GM04504 (cell line): ENCODE measurements at regions not wholly inside any gene's neighbourhood (a gene's known extent, or its start where the extent isn't known, plus 50 kb on each side); places are given as distances from the start of the nearest gene placed in this dataset.

ENCODE experiments used
- DNase-seq: peaks from one replicate; pipeline ENCODE4 v3.0.0-alpha.2; 2012; ENCODE audit warnings: low read depth

GRCh38 chr4:176507845-176508533, 188.2 kb downstream of the SPCS3 start:
- DNase-seq = no peak

DNA sequence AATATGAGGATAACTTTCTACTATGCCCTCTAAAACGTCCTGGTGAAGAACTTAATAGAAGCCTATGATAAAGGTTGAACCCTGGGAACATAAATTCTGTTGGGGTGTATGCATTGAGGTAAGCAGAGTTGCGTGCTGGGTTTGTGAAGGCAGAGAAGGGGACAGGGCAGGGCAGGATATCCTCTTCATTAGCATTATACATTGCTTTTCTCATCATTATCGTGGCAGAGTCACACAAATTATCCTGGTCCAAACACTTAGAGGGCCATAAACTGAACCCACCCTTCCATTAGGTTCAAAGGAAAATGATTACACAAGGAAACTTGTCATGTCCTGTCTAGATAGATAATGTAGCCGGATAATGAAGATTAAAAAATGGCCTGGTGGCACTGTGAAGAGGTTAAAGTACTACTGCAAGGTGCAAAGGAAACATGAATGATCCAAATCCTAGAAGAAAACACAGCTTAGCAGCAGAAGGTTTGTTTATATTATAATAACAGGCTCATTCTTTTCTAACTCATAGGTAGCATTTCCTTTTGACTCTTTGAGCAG, 189.1 kb downstream of the SPCS3 start:
- DNase-seq = no peak

DNA sequence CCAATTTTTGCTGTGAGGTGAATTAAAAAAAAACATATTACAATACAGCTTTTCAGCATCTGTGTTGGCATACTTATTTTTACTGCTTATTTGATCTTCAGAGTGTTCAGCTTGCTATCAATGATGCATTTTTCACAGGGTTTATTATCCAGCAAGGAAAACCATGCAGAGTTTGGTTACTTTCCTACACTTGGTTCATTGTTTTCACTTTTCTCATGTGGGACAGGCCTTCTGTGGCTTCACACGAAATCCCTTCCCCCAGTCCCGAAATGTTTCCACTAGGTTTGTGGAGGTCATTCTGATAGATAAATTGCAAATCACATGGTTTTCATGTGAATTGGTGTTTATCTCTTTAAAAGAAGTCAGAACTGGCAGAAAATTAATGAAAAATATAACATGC, 205.8 kb downstream of the SPCS3 start:
- no peak for DNase-seq

DNA sequence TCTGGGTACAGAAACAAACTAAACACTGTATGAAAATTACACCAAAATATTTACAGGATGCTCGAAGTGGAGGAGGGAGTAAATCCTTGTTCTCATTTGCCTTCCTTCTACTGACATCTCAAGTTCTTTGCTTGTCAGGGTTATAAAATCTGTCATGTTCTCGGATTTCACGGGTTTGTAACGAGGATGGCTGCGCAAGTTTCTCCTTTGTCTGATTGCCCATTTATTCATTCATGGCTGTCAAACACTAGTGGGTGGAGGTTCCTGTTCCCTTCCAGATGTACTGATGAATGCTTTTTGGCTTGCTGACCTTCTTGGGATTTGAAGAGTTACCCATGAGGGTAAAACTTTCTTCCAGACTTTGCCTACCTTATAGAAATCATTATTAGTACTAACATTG, 206.9 kb downstream of the SPCS3 start:
- DNase-seq = no peak

DNA sequence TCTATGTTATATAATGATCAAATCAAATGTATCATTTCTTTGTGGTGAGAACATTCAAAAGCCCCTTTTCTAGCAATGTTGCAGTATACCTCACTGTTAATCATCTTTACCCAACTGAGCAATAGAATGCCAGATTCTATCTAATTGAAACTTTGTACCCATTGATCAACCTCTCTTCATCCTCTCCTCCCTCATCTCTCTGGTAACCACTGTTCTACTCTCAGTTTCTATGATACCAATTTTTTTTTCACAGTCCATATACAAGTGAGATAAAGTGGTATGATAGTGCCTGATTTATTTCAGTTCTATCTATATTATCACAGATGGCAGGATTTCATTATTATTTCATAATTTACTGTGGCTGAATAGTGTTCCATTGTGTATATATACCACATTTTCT, 209.8 kb downstream of the SPCS3 start:
- no peak for DNase-seq

GRCh38 chr4:176533159-176533558, 213.4 kb downstream of the SPCS3 start:
- no peak for DNase-seq

- peak; percentile 48 for DNase-seq
Observed at GRCh38 chr4:176534566-176534965, 214.8 kb downstream of the SPCS3 start.

DNA sequence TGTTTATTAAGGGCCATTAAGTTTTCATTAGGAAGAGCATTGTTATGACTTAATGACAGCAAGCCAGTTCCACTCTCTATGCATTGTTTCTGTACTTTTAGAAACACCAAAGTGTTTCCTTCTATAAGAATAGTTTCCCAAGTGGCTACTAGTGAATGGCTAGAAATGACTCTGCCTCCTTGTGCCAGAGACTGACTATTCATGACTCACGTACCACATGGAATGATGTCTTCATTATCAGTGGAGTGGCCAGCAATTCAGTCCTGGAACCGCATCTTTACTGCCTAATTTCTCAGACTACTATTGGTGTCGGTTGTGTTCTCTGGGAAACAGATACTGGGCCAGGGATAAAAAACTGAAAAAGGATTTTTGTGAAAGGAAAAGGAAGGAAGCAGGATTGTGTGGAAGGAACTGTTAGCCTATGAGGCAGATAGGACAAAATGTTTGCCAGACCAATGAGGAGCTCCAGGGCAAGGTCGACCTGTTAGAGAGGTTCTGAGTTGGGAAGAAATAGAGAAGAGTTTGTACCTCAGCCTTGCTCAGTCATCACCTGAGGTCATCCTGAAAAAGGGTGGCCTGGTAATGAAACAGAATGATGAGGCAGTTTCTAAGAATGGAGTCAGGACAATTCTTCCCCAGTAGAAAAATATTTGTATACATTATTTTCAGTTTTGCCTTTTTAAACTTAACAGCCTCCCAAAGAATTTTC, 218.6 kb downstream of the SPCS3 start:
- DNase-seq = peak; percentile 84

DNA sequence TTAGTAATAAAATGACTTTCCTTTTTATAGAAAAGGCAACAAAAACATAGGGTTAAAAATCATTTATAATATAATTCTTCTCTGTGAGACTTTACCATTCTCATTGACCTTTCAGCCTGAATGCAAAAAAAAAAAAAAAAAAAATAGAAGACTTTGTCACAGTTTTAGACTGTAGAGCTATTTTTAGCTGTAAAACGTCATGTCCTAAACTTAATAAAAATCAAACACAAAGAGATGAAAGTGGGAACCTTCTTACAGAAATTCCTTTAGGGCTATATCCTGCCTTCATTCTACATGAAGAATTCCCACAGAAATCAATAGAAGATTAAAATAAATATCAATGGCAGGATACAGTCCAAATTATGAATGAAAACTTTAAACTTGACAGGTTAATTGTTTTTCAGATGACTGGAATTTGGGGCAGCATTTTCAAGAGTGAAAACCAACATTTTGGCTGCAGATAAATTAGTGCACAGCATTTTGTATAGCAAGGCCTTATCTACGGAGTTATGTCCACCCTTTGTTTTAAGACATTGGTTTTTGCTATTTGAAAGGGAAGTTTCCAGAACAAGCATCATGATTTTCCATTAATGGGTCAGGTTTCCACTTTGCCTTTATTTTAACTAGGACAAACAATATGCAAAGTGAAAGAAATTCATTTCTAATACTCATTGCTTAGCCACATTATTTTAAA, 219.5 kb downstream of the SPCS3 start:
- no peak for DNase-seq

GRCh38 chr4:176539785-176540175, 220.0 kb downstream of the SPCS3 start:
- no peak for DNase-seq

GRCh38 chr4:176540814-176541213, 221.0 kb downstream of the SPCS3 start:
- DNase-seq = no peak

DNA sequence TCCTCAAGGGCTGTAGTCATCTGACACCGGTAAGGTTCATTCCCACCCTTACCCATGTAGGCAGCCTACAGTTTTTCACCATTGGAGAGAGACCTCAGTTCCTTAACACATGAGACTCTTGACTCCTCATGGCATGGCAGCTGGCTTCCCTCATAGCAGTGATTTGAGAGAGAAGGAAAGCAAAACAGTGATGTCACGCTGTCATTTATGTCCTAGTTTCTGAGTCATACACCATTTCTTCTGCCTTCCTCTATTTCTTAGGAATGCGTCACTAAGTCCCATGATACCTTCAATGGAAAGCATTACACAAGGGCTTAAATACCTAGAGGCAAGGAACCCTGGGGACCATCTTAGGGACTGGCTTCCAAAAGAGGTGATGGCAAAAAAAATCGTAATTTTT, 226.1 kb downstream of the SPCS3 start:
- DNase-seq = no peak

DNA sequence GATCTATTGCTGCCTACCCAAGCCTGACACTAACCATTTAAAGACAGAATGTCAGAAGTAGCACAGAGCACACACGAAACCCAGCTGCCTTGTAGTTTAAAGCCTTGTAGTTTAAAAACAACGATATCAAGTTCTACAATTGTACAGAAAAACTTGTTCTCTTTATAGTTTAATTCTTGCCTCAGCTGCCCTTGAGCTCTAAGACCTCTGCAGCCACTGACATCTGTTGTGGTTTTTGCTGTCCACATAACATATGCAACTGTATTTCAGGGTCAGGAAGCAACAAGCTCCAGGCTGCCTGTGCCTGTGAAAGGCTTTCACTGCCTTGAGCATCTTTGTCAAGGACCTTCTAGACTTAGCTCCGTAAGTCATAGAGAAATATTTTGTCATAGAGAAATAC, 227.2 kb downstream of the SPCS3 start:
- peak; percentile 62 for DNase-seq

DNA sequence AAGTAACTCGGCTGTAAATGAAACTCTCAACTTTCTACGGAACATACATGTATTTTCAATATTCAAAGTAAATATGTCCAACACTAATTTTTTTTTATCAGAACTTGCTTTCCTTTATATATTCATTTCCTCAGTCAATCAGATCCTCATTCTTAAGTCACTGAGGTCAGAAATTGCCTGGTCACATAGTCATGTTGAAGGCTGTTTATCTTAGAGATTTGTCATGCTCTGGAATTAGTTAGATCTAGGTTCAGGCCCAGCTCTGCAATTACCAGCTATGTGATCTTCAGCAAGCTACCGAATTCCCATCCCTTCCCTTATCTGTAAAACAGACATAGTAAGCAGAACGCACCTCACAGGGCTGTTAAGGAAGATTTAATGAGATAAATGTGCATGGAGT, 228.8 kb downstream of the SPCS3 start:
- DNase-seq = no peak

- DNase-seq = no peak
Observed at GRCh38 chr4:176549161-176549865, 229.5 kb downstream of the SPCS3 start.

DNA sequence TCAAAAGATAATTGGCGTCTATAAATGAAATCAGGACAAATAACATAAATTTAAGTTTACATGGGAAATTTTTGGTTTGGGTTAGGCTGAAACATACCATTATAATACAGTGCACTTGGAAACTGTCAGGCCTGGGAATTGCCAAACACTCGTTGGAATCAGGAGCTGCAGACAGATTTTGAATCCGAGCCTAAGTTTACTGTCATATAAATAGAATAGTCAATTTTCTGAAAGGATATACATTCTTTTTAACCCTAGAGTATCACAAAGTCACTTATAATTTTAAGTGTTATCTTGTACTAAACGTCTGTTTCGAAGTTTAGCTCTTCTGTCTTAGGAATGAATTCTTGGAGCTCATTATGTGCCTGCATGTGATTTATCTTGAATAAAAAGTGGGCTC, 234.1 kb downstream of the VEGFC start:
- no peak for DNase-seq

DNA sequence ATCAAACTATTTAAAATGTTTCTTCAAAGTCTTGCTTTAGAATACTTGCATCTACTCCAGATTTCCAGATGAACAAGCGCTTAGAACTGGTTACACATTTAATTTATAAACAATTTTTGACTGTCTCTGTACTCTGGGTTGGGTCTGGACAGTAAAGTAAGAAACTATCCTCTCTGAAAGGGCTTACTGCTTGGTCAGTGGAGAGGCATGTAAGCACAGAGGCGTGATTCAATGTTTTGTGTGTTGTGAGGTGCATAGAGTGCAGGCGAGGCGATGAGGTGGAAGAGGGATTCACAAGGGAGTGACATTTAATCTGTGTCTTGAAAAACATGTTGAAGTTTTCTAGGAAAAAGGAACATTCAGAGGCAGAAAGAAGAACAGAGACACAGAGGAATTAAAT, 231.4 kb downstream of the VEGFC start:
- no peak for DNase-seq

DNA sequence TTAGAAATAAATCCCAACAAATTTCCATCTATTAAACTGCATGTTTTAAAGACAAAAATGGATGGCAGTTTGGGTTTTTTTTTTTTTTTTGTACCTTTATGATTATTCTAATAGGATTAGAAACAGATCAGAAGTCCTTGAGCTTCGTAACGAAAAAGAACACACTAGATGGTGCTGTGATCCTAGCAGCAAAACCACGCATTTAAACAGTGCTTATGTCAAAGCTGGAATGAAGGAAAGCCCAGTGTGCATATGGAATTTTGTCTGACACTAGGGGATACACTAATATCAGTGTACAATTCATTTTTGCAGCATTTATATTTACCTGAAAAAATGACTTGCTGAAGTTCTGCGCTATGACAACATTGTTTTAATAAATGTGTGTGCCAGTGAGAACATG, 229.1 kb downstream of the VEGFC start:
- no peak for DNase-seq

- DNase-seq = no peak
Observed at GRCh38 chr4:176565049-176565448, 227.7 kb downstream of the VEGFC start.

DNA sequence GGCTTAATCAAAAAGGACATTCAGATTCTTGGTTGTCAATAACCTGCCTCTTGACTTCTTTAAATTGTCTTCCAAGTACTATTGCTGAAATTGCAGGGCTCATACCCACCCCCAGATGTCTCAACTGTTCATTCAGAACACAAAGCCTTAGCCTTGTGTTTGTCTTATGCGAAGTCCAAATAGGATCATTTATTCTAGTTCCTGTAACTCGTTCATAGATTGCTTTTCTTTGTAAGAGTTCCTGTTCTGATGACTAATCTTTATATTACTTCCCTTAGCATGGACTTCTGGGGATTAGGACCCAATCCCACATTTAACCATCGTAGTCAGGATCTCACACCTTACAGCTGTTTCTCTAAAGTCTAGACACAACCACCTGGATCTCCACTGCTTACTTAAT, 226.0 kb downstream of the VEGFC start:
- DNase-seq = no peak

DNA sequence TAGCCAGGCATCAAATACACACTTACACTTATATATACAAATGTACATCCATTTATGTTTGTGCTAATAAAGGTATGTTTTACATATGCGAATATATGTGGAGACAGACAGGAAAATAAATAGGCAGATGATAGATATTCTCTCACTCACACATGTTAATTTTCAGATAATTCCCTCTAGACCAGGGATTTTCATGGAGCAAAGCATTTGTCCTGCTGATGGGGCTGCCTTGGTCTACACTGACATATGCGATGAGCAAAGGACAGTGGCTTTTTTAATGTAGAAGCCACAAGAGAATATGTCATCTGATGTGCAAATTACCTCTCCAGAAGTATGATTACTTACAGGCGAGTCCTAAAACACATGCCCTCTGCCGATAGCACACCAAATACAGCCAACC, 224.5 kb downstream of the VEGFC start:
- DNase-seq = no peak

DNA sequence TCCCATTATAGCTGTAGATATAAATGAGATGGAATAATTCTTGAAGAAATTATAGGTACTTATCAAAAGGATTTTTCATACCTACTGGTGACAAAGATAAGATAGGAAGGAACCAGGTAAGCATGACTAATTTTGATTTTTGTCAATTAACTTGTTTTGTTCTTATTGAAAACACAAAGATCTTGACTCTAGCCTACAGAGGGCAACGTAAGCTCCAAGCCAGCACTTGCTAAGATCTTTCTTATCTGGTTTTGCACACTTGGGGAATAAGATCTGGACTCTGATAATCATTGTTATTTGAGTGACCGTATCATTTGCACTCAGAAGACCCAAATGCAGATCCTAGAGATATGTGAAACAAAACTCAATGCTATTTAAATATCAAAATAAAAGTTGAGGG, 223.4 kb downstream of the VEGFC start:
- no peak for DNase-seq
